ENCODE measurements at regions not wholly inside any gene's neighbourhood (a gene's known extent, or its start where the extent isn't known, plus 50 kb on each side); places are given as distances from the start of the nearest gene placed in this dataset.

- TF ChIP-seq CTCF (IDR thresholded peaks at IDR 0.05) (no peak), POLR2A (IDR thresholded peaks at IDR 0.05) (no peak)
Measured at GRCh38 chr4:125045311-125045710, 269.4 kb upstream of the FAT4 start.

Measured in adrenal gland (tissue), 5 donors.